H9 (cell line): ENCODE measurements at regions not wholly inside any gene's neighbourhood (a gene's known extent, or its start where the extent isn't known, plus 50 kb on each side); places are given as distances from the start of the nearest gene placed in this dataset.

Experiments
- DNase-seq: peaks from one replicate; pipeline ENCODE4 v3.0.0-alpha.2; 2017
- H2AFZ ChIP-seq: one replicate; pipeline ENCODE4 v1.6.1; 2013; ENCODE audit warnings: mild to moderate bottlenecking, low read length, control low read depth, moderate library complexity
- H2AK5ac ChIP-seq: 2 replicates; pipeline ENCODE4 v1.6.1; 2013; ENCODE audit warnings: low read length, control low read depth, mixed read lengths; ENCODE audit not compliant: insufficient read length
- H2BK120ac ChIP-seq: one replicate; pipeline ENCODE4 v1.6.1; 2013; ENCODE audit warnings: low read depth, mild to moderate bottlenecking, low read length, control low read depth, inconsistent platforms; ENCODE audit not compliant: poor library complexity, severe bottlenecking
- H2BK12ac ChIP-seq: 2 replicates; pipeline ENCODE4 v1.6.1; 2013; ENCODE audit warnings: low read length, control low read depth, mixed read lengths, low read depth; ENCODE audit not compliant: insufficient read length
- H2BK15ac ChIP-seq: 2 replicates; pipeline ENCODE4 v1.6.1; 2013; ENCODE audit warnings: low read depth, low read length, control low read depth
- H2BK20ac ChIP-seq: one replicate; pipeline ENCODE4 v1.6.1; 2013; ENCODE audit warnings: low read depth, mild to moderate bottlenecking, low read length, control low read depth, inconsistent platforms; ENCODE audit not compliant: poor library complexity, severe bottlenecking
- H2BK5ac ChIP-seq: 2 replicates; pipeline ENCODE4 v1.6.1; 2013; ENCODE audit warnings: low read length, control low read depth, mixed read lengths; ENCODE audit not compliant: insufficient read length
- H3K14ac ChIP-seq: 2 replicates; pipeline ENCODE4 v1.6.1; 2013; ENCODE audit warnings: low read length, control low read depth; ENCODE audit not compliant: insufficient read depth
- H3K18ac ChIP-seq: 2 replicates; pipeline ENCODE4 v1.6.1; 2013; ENCODE audit warnings: low read depth, mild to moderate bottlenecking, mixed read lengths, low read length, control low read depth; ENCODE audit not compliant: insufficient read length
- H3K23ac ChIP-seq: 2 replicates; pipeline ENCODE4 v1.6.1; 2013; ENCODE audit warnings: low read length, control low read depth, mixed read lengths, low read depth; ENCODE audit not compliant: insufficient read length
- H3K23me2 ChIP-seq: 2 replicates; pipeline ENCODE4 v1.6.1; 2013; ENCODE audit warnings: low read depth, mild to moderate bottlenecking, mixed read lengths, low read length, control low read depth; ENCODE audit not compliant: insufficient read length, poor library complexity, severe bottlenecking
- H3K27ac ChIP-seq: 2 replicates; pipeline ENCODE4 v1.5.1; 2013; ENCODE audit warnings: low read length, control low read depth, mixed read lengths, low read depth; ENCODE audit not compliant: insufficient read length
- H3K27me3 ChIP-seq: 2 replicates; pipeline ENCODE4 v1.6.1; 2013; ENCODE audit warnings: low read length, control low read depth, inconsistent platforms; ENCODE audit not compliant: insufficient read depth
- H3K4ac ChIP-seq: 2 replicates; pipeline ENCODE4 v1.6.1; 2013; ENCODE audit warnings: low read depth, mild to moderate bottlenecking, control low read depth, inconsistent platforms, low read length, moderate library complexity
- H3K4me1 ChIP-seq: 2 replicates; pipeline ENCODE4 v1.6.1; 2013; ENCODE audit warnings: low read length, control low read depth, inconsistent platforms; ENCODE audit not compliant: insufficient read depth
- H3K4me2 ChIP-seq: 2 replicates; pipeline ENCODE4 v1.6.1; 2013; ENCODE audit warnings: low read length, control low read depth, mixed read lengths; ENCODE audit not compliant: insufficient read length, insufficient read depth
- H3K56ac ChIP-seq: 2 replicates; pipeline ENCODE4 v1.6.1; 2013; ENCODE audit warnings: low read depth, mild to moderate bottlenecking, mixed read lengths, low read length, control low read depth; ENCODE audit not compliant: insufficient read length
- H3K79me1 ChIP-seq: 2 replicates; pipeline ENCODE4 v1.6.1; 2013; ENCODE audit warnings: low read depth, mild to moderate bottlenecking, moderate library complexity, low read length, control low read depth, inconsistent platforms; ENCODE audit not compliant: insufficient read depth, poor library complexity, severe bottlenecking
- H3K79me2 ChIP-seq: 2 replicates; pipeline ENCODE4 v1.6.1; 2013; ENCODE audit warnings: low read length, control low read depth, inconsistent platforms; ENCODE audit not compliant: insufficient read depth
- H3K9ac ChIP-seq: 2 replicates; pipeline ENCODE4 v1.6.1; 2013; ENCODE audit warnings: low read length, control low read depth, mixed read lengths; ENCODE audit not compliant: insufficient read length; ENCODE audit errors: extremely low read depth
- H3K9me3 ChIP-seq: one replicate; pipeline ENCODE4 v1.6.1; 2013; ENCODE audit warnings: low read depth, low read length, inconsistent platforms; ENCODE audit not compliant: control insufficient read depth
- H3T11ph ChIP-seq: one replicate; pipeline ENCODE4 v1.6.1; 2013; ENCODE audit warnings: mild to moderate bottlenecking, low read length, control low read depth, inconsistent platforms
- H4K20me1 ChIP-seq: one replicate; pipeline ENCODE4 v1.6.1; 2013; ENCODE audit not compliant: control insufficient read depth, insufficient read length, insufficient read depth
- H4K5ac ChIP-seq: 2 replicates; pipeline ENCODE4 v1.6.1; 2013; ENCODE audit warnings: low read depth, mild to moderate bottlenecking, mixed read lengths, low read length, control low read depth; ENCODE audit not compliant: insufficient read length
- H4K8ac ChIP-seq: replicated peaks from 2 replicates; pipeline ENCODE4 v1.6.1; 2013; ENCODE audit warnings: low read length, control low read depth, mixed read lengths, low read depth; ENCODE audit not compliant: insufficient read length
- H4K91ac ChIP-seq: 2 replicates; pipeline ENCODE4 v1.6.1; 2013; ENCODE audit warnings: low read depth, mild to moderate bottlenecking, moderate library complexity, mixed read lengths, low read length, control low read depth; ENCODE audit not compliant: insufficient read length
- H3K27ac Mint-ChIP-seq, 3 experiments: 2 replicates in 2 of 3; 3 replicates in 1 of 3; pipeline ENCODE4 v1.8.0; 2020 to 2021; ENCODE audit warnings: mixed read lengths in 3 of 3, mild to moderate bottlenecking in 1 of 3, moderate library complexity in 1 of 3
- H3K27me3 Mint-ChIP-seq: 2 replicates; pipeline ENCODE4 v1.8.0; 2021; ENCODE audit warnings: low read depth, mild to moderate bottlenecking, moderate library complexity, mixed read lengths
- H3K36me3 Mint-ChIP-seq, 3 experiments: 2 replicates in 2 of 3; 3 replicates in 1 of 3; pipeline ENCODE4 v1.8.0; 2020 to 2021; ENCODE audit warnings: low read depth in 3 of 3, mixed read lengths in 3 of 3; ENCODE audit not compliant: insufficient read depth in 1 of 3
- H3K4me1 Mint-ChIP-seq, 2 experiments: 2 replicates each; pipeline ENCODE4 v1.8.0; 2020; ENCODE audit warnings: mixed read lengths in 2 of 2
- H3K4me3 Mint-ChIP-seq, 2 experiments: 2 replicates in 1 of 2; 3 replicates in 1 of 2; pipeline ENCODE4 v1.8.0; 2020 to 2021; ENCODE audit warnings: mild to moderate bottlenecking in 2 of 2, mixed read lengths in 2 of 2, moderate library complexity in 1 of 2
- H3K9me3 Mint-ChIP-seq, 2 experiments: 2 replicates in 1 of 2; 3 replicates in 1 of 2; pipeline ENCODE4 v1.8.0; 2020; ENCODE audit warnings: mild to moderate bottlenecking in 2 of 2, mixed read lengths in 2 of 2, moderate library complexity in 1 of 2
- CTCF ChIP-seq: fragments of 200-600 bp; sonication (generic); conservative IDR thresholded peaks from 3 replicates; pipeline ENCODE4 v1.8.0; 2021; ENCODE audit warnings: antibody characterized with exemption, mild to moderate bottlenecking
- WGBS: extraction: QIAGEN DNeasy Blood & Tissue Kit; methylation state at CpG from one replicate; pipeline ENCODE4 v1.1.7; 2013; ENCODE audit warnings: missing lambda C conversion rate, low lambda C conversion rate, mixed read lengths; ENCODE audit not compliant: insufficient read length; ENCODE audit errors: extremely low coverage; 5-methylcytosine and 5-hydroxymethylcytosine counted together

GRCh38 chr20:51137461-51137860, 114.6 kb upstream of the KCNG1 start:
- H3K9me3 ChIP-seq: no peaks in the 10 kb centered on the region
- H4K8ac ChIP-seq: no peak overlapping the region
- H3K23ac ChIP-seq: no peak overlapping the region
- H3T11ph ChIP-seq: no peak overlapping the region
- H2AFZ ChIP-seq: no peak overlapping the region
- H3K79me1 ChIP-seq: no peaks in the 10 kb centered on the region
- H3K27me3 ChIP-seq: no peaks in the 10 kb centered on the region
- Mint-ChIP-seq H3K27me3 (no peaks in the 10 kb centered on the region), H3K36me3 (no peaks in the 10 kb centered on the region), H3K4me1 (no peaks in the 10 kb centered on the region), H3K27ac (no peak overlapping the region), H3K9me3 (peaks cover 0 to 2% of the 10 kb centered on the region in 2 experiments; a peak in 2 of 5 replicates), H3K4me3 (no peak overlapping the region)
- H3K4me2 ChIP-seq: no peak overlapping the region
- DNase-seq: no peak
- H3K4ac ChIP-seq: no peak overlapping the region
- no peak overlapping the region for H3K56ac ChIP-seq
- no peak overlapping the region for H4K91ac ChIP-seq
- H2BK20ac ChIP-seq: no peak overlapping the region
- H3K18ac ChIP-seq: no peak overlapping the region
- no peak overlapping the region for H2AK5ac ChIP-seq
- no peaks in the 10 kb centered on the region for H3K4me1 ChIP-seq
- H3K9ac ChIP-seq: no peak overlapping the region
- no peak for TF ChIP-seq CTCF
- no CpG with 5 or more reads among the region's 3 CpGs for WGBS
- no peaks in the 10 kb centered on the region for H3K79me2 ChIP-seq
- H3K27ac ChIP-seq: no peak overlapping the region
- H2BK5ac ChIP-seq: no peak overlapping the region
- H2BK12ac ChIP-seq: no peak overlapping the region
- no peak overlapping the region for H3K14ac ChIP-seq
- no peaks in the 10 kb centered on the region for H4K20me1 ChIP-seq
- no peak overlapping the region for H2BK15ac ChIP-seq
- no peaks in the 10 kb centered on the region for H3K23me2 ChIP-seq
- no peak overlapping the region for H2BK120ac ChIP-seq
- H4K5ac ChIP-seq: no peak overlapping the region
